HG03196 (cell line): ENCODE measurements at regions not wholly inside any gene's neighbourhood (a gene's known extent, or its start where the extent isn't known, plus 50 kb on each side); places are given as distances from the start of the nearest gene placed in this dataset.

ENCODE experiments used
- ATAC-seq: cut with Tn5 transposase; IDR thresholded peaks from one replicate; pipeline ENCODE4 v1.9.1; 2021; ENCODE audit not compliant: unreplicated experiment

- no peak for ATAC-seq
Measured at GRCh38 chr5:11955331-11955730, 51.1 kb upstream of the CTNND2 start.
